Left kidney (tissue), 1 donor: ENCODE measurements at regions not wholly inside any gene's neighbourhood (a gene's known extent, or its start where the extent isn't known, plus 50 kb on each side); places are given as distances from the start of the nearest gene placed in this dataset.
"Not testable (repeated sequence)": the region's sequence is repeated elsewhere in the genome, so short reads cannot be mapped to it uniquely, and the experiment has no call there.

Source experiments
- DNase-seq: peaks from one replicate; pipeline ENCODE4 v3.0.0-alpha.2; 2013

DNA sequence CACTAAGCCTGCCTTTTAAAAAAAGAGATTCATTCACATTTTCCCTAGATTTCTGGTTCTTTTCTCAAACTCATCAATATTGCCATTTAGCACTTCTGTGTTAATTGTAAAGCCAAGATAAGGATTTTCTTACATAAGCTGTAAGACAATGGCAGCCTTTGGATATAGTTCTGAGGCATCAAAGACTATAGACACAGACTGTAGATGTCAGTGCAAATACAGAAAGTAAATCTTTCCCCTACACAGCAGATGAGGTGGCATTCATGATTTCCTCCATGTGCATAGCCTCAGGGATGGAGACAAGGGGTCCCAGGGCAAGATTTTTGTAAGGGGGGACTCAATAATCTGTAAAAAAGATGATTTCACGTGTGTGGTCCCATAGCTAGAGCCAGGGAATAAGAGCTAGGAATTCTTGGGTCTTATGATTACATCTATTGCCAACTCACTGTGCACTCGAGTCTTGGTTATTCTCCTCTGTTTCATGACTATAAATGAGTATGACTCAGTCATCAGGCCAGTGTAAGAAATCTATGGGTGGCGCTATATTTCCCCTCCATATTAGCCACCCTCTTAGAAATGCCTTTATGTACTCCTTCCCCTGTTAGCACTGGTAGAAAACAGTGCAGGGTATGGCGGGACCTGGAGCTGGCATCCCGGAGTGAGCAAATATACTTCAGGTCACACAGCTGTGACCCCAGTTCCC lies 207.5 kb downstream of the EXOC5 start:
- no peak for DNase-seq

DNA sequence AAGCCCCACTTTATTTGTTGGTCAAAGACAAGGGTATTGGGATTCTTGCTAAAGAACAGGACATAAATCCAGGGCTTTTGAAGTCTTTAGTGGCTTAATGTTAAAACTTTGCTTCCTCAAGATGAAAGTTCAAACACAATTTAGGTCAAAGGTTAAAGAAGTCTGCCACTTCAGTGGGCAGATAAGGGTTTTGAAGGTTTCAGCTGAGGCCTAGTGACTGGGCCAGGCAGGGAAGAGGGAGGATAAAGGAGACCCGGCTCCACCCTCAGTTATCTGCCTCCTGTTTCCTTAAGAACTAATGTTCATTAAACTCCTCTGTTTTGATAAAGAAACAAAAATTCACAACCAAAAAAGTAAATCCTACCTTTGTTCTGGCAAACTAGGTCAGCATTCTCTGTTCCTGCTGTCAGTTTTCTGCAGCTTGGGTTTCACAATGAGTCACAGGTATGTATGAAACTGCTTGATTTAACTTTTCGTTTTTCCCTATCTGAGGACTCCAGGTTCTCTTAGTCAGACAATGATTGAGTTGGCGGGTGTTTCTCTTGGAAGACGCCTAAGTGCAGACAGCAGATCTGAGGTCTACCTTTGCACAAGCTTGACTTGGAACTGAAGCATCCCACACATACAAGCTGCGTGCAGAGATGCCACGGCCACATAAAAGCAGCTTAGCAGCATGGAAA lies 208.3 kb downstream of the EXOC5 start:
- no peak for DNase-seq

DNA sequence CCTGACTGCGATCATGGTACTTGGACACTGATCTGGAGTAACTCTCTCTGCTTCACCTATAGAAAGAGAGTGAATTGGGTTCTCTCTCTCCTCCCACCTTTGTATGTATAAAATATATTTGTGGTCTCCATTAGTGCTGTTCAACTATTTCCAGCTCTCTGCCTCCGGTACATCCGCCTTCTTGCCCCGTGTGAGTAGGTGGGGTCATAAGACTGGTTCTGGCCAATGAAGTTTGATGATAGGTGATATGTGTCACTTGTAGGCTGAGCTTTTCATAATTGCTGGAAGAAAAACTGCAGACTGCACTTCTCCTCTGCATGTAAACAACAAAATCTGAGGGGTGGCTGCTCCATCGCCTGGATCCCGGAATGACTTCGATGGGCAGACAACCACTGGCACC lies 210.4 kb downstream of the EXOC5 start:
- DNase-seq, result no peak

DNA sequence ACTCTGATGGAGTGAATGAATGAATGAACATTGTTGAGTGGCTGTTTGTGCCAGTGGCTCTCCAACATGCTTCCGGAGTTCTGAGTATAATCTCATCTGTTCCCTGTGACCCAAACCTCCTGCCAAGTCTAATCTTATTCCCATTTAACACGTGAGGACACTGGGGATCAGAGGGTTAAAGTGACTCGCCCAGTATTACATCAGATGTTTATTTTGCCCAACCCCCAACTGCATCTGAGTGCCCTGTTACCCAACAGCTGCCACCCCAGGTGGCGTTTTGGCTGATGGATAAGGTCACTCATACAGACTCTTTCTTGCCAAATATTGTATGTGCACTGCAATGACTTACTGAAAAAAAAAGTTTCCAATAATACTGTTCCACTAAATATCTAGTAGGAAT lies 210.9 kb downstream of the EXOC5 start:
- no peak for DNase-seq

DNA sequence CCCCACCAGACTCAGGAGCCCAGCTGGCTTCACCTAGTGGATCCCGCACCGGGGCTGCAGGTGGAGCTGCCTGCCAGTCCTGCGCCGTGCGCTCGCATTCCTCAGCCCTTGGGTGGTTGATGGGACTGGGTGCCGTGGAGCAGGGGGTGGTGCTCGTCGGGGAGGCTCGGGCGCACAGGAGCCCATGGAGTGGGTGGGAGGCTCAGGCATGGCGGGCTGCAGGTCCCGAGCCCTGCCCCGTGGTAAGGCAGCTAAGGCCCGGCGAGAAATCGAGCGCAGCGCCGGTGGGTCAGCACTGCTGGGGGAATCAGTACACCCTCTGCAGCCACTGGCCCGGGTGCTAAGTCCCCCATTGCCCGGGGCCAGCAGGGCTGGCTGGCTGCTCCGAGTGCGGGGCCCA lies 212.2 kb downstream of the EXOC5 start:
- DNase-seq, result not testable (repeated sequence)

DNA sequence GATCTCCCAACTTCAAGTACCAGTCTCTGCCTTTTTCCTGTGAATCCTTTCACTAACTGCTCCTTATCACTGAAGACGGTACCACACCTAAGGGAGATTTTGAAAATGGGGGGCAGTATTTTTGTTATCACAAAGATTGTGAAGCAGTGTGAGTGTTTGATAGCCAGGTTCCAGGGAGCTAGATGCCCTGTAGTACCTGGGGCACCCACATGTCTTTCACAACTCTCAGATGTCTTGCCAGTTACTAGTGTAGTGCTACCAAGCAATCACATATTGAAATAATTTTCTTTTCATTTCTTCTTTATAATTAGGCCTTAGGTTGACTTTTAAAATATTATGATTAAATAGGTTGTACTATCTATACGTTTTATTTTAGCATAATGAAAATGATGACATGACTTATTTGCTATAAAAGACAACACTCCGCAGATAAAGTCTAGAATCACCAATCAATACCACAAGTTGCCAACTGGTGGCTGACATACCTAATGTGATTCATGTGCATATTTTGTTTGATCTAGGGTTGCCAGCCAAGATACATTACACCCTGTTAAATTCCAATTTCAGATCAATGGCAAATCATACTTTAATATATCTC lies 215.9 kb downstream of the EXOC5 start:
- DNase-seq, result no peak

DNA sequence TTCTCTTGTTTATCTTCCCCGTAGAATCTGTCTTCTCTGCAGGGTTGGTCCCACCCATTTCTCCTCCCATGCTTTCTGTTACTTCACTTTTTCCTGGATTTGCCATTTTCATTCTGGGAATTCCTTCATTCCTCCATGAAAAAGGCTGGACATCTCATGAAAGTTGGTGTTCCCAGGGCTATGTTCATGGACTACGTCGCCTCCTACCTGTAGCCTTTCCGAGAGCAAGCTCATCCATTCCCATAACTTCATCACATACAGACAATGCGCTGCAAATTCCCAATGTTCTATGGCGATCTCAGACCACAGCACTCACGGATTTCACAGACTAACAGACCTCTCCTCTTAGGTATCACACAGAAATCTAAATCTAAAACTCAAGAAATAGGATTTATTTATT lies 217.1 kb downstream of the EXOC5 start:
- DNase-seq, result no peak

DNA sequence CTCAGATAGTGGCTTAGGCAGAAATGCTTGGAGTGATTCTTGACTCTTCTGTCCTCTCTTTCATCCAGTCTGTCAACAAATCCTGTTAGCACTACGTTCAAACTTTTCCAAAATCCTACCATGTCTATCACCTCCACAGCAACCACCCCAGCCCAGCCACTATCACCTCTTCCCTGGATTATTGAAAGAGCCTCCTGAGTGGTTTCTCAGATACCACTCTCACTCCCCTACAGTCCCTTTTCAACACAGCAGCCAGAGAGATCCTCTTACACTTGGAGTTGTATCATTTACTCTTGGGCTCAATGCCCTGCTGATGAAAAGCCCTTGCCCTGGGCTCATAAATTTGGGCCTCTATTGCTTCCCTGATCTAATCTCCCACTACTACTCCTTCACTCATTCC lies 218.9 kb downstream of the EXOC5 start:
- DNase-seq, result no peak

DNA sequence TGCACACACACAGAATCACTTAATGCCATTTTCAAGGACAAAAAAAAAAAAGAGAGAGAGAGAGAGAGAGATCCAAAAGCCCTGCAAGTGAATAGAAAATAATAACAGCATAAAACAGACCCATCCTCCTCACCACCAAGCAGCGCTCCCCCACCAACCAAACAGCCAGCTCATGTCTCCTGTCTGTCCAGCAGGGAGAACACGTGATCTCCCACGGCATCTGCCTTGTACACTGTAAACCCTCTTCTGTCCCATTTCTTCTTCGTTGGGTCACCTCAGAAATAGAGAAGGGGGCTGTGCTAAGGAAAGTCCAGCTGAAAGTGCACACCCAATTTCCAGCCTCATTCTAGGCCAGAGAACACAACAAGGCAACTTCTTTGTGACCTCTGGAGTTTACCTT lies 222.5 kb downstream of the EXOC5 start:
- DNase-seq, result no peak

DNA sequence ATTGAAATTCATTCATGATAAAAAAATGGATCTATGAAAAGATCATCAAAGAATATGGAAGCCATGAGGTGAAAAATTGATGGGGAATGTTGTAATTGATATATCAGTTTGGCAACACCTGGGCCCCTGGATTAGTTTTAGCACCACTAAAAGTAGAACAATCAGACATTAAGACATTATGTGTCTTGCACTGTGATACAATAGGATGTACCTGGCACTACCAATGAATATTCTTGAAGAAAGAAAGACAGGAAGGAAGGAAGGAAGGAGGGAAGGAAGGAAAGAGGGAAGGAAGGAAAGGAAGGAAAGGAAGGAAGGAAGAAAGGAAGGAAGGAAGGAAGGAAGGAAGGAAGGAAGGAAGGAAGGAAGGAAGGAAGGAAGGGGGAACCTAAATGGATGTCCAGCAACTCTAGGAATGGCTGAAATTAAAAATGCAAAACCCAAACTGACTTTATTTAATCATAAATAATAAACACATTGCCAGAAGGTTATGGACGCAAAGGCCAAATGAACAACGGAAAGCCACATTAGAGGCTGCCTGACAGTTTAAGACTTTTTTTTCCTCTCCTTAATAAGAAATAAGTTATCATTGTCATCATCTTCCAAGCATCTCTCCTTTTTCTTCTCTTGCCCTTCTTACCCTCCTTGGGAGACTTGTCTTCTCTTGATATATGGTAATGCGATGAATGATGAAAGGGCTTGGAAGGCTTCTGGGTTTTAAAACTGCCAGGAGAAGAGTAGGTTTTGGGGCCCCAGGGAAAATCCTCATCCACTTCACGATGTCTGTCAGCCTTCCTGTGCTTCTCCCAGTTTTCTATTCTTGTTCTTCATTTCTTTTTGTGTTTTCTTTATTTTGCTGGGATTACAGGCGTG lies 224.4 kb downstream of the EXOC5 start:
- not testable (repeated sequence) for DNase-seq

DNA sequence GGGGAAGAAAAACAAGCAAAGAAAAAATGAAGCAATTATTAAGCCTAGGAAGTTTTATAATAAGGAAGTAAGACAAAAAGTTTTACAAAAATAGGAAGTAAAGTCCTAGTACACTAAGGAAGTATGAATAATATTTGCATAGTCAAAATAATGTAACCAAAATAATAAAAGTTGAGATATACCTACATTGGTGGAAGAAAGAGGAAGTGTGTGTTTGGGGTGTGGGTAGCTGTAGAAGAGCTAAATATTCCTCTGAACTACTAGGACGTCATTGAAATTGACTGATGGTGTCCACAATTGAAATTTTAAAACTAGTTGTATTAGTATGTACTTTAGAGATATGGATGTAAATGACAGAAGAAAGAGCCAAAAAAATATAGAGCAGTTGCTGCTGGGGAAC lies 228.4 kb upstream of the OTX2 start:
- DNase-seq, result no peak

DNA sequence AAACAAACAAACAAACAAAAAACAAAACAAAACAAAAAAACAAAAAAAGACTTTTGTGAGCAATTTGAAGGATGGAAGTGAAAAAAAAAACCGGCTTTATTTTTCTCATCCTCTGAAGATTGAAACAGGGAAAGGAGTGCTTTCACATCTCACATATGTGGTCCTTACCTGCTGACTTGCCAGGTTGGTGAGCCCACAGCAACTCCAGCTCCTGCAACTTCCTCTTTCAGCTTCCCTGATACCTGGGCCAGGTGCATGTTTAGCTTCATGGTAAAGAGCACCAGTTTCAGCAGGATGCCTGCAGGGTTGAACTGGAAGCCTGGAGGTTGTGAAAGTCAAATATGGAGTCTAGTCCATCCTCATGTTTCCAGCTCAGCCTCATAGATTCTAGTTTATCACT lies 221.2 kb upstream of the OTX2 start:
- no peak for DNase-seq

DNA sequence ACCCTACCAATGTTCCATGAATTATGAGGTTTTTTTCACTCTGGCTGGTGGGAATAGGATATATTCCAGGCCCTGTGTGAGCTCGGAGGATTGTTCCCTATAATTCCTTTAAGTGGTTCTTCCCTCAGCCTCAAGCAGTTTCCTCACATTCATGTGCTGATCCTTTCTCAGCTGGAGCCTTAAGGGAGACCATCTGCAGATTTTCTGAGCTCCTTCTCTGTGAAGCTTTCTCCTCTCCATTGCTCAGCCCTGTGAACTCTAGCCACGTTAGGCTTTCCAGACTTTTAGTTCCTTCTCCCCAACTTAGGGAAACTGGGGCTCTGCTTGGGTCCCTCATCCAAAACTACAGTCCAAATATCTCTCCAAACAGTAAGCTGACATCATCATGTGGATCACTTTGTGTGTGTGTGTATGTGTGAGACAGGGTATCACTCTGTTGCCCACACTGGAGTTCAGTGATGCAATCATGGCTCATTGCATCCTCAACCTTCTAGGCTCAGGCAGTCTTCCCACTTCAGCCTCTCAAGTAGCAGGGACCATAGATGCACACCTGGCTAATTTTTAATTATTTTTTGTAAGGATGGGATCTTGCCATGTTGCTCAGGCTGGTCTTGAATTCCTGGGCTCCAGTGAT lies 219.5 kb upstream of the OTX2 start:
- no peak for DNase-seq

DNA sequence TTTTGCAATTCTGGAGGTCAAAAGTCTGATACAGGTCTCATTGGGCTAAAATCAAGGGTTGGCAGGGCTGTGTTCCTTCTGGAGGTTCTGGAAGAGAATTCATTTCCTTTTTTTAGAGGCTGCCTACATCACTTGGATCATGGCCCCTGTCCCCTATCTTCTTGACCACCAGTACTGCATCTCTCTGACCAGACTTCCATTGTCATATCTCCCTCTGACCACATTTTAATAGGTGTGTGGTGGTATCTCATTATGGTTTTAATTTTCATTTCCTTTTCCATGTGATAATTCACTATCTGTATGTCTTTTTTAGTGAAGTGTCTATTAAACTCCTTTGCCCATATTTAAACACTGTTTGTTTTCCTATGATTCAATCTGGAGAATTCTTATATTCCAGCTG lies 215.2 kb upstream of the OTX2 start:
- DNase-seq, result no peak

DNA sequence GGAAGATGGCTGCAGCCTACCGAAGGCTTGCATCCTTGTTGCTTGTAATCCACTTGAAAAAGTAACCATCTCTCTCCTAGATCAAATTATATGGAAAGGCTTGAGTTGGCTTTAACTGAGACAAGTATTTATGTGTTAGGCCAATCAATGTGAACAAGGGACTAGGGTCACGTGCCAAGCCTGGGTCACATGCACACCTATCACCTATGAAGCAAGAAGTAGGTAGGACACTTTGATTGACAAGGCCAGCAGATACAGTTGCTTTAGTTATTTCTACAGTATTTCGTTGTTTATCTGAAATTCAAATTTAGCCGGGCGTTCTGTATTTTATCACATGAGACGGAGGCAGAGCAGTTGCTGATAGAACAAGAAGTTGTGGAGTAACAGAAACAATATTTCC lies 212.3 kb upstream of the OTX2 start:
- no peak for DNase-seq

DNA sequence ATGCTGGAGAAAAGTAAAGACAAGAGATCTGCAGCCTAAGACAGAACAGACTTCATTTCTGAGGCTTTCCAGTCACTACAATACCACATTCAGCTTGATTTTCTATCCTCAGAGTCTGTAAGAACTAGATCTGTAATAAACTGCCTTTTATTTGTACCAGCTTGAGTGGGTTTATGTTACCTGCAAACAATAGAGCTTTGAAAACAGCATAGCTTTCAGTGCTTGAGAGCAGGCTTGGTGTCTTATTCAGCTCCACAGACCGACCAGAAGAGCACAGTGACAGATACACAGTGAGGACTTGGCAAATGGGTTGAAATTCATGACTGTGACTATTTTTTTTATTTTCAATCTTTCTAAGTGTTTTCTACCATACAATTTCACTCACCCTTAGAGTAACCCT lies 207.8 kb upstream of the OTX2 start:
- DNase-seq, result no peak

DNA sequence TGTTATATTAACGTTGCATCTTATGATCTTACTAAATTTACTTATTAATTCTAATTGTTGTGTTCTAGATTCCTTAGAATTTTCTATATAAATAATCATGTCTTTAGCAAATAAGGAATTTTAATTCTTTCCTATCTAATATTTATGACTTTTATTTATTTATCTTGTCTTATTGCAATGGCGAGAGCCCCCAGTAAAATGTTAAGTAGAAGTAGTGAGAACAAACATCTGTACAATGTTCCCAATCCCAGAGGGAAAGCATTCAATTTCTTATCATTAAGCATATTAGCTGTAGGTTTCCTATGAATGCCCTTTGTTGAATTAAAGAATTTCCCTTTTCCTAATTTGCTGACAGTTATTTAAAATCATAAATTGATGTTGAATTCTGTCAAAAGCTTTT lies 203.7 kb upstream of the OTX2 start:
- DNase-seq, result no peak

DNA sequence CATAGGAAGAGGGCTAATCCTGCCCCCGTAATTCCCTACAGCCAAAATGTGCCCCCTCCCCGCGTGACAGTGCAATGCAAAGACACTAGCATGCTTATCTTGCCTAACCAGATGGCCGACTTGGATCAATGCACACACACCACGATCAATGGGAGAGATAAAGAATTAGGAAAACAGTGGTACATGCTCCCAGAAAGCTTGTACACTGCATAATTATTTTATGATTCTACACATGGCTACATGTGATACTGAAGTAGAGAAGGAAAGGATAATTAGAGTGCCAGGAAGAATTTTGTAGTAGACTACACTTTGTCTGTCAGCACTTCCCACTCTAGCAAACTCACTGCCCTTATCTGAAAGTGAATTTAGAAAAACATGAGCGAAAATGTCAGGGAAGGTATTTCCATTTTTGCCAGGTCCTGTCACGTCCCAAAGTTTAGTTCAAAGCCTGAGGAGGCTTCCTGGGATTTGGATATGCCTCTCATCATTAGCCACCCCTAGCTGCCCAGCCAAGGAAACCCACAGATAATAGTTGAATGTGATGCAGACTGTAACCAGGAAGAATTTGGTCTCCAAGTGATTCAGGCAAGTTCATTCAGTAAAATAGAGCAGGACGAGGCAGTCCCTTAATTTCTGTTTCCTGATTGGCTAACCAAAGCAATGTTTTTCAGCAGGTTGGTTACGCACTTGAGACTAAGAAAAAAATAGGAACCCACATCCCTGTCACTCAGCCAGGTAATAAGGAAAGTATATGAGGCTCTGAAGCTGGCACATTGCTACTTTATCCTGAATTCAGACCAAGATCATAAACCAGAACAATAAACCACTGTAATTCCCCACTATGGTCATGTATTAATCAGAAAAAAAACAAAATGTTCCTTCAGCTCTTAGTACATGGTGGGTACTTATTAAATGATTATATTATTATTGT lies 199.6 kb upstream of the OTX2 start:
- no peak for DNase-seq

DNA sequence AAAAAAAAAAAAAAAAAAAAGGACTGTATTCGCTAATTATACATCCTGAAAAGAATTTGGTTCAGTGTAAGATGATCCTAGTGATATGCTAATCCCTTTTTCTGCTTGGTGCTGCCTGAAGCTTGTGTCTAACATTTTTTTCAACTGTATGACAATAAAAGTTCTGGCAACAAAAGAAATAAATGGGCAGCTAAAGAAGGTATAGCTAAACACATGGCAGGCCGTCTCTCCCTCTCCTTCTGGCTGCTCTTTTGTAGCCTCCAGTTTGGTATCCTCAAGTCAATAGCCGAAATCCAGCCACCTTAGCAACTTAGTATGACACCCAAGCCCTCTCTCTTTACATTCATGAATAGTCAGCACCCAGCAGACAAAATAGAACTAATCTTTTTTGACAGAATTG lies 198.3 kb upstream of the OTX2 start:
- no peak for DNase-seq

DNA sequence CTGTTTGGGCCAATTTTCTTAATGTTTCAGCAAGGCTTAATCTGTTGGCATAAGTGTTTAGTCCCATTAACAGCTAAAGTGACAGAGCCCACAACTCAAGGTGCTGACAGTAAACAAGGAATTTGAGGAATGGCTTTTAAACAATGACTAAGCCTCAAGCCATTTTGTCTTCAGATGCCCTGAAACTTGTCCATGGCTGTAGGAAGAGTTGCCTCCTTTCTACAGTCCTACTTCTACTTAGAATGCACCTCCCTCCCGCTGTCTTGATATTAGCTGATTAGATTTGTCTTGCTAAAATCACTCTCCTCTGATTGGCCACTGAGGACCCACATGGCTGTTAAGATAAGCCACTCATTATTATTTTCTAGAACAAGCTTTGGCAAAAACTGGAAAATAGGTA lies 188.4 kb upstream of the OTX2 start:
- DNase-seq, result no peak

DNA sequence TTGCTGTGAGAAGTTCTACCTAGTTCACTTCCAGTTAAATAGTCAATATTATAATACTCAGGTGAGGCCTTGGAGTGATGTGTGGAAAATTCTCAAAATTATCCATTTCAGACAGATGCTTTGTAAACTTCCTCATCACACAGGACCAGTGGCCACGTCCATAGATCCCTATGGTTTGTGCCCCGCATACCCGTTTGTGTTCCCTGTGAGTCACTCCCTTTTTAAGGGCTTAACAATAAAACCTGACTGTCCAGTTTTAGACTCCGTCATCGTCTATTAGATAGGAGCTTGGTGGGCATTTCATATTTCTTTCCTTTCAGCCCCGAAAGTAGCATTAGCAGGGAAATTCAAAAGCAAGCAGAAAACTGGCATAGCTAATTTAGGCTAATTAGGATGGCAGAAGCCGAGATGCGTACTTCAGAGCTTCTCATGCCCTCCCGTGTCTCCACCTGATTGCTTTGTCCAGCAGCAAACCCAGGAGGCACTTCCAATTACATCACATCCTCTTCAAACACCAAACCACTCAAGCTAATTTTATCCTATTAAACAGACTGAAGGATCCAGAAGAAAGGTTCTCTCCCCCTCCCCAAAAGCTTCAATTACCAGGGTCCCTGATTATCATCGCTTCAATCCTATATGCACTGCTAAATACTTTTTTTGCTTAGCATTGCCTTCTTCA lies 186.6 kb upstream of the OTX2 start:
- no peak for DNase-seq
